Kidney epithelial cell (primary cell): ENCODE measurements at regions not wholly inside any gene's neighbourhood (a gene's known extent, or its start where the extent isn't known, plus 50 kb on each side); places are given as distances from the start of the nearest gene placed in this dataset.

Experiments
- DNase-seq: peaks from one replicate; pipeline ENCODE4 v3.0.0-alpha.2; 2010; ENCODE audit warnings: low read depth
- H3K27me3 ChIP-seq: 2 replicates; pipeline ENCODE4 v1.6.0; 2011; ENCODE audit warnings: low read length; ENCODE audit not compliant: control insufficient read depth, insufficient read depth
- H3K36me3 ChIP-seq: 2 replicates; pipeline ENCODE4 v1.5.1; 2011; ENCODE audit warnings: low read length; ENCODE audit not compliant: control insufficient read depth, insufficient read depth
- H3K4me3 ChIP-seq: 2 replicates; pipeline ENCODE4 v1.5.1; 2011; ENCODE audit warnings: low read depth, mild to moderate bottlenecking, control low read depth, low read length
- TF ChIP-seq, protein P1 (sequence below): IDR thresholded peaks from 2 replicates; pipeline ENCODE4 v1.5.1; 2011; ENCODE audit warnings: mild to moderate bottlenecking, moderate library complexity, low read length, control low read depth, inconsistent platforms; ENCODE audit not compliant: insufficient read depth, poor library complexity, severe bottlenecking

DNA sequence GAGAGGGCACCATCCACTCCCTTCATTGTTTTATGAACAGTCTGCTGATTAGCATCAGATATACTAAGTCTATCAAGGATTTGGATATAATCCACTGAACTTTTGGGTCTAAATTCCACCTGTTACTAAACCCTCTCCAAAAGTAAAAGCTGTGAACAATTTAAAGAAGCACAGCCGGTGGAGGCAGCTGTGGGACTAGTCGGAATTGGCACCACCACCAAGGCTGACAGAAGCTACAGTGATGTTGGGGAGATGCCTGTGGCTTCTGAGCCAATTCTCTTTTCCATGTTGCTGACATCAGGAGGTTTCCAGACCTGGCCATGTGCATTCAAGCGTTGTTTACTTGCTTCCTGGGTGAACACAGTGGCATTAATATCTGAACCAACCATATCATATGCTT, 679.0 kb upstream of the CA10 start:
- TF ChIP-seq, protein P1, sequence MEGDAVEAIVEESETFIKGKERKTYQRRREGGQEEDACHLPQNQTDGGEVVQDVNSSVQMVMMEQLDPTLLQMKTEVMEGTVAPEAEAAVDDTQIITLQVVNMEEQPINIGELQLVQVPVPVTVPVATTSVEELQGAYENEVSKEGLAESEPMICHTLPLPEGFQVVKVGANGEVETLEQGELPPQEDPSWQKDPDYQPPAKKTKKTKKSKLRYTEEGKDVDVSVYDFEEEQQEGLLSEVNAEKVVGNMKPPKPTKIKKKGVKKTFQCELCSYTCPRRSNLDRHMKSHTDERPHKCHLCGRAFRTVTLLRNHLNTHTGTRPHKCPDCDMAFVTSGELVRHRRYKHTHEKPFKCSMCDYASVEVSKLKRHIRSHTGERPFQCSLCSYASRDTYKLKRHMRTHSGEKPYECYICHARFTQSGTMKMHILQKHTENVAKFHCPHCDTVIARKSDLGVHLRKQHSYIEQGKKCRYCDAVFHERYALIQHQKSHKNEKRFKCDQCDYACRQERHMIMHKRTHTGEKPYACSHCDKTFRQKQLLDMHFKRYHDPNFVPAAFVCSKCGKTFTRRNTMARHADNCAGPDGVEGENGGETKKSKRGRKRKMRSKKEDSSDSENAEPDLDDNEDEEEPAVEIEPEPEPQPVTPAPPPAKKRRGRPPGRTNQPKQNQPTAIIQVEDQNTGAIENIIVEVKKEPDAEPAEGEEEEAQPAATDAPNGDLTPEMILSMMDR = no peak
- no peak overlapping the region for H3K4me3 ChIP-seq
- no peak for DNase-seq
- no peaks in the 10 kb centered on the region for H3K36me3 ChIP-seq
- no peaks in the 10 kb centered on the region for H3K27me3 ChIP-seq

DNA sequence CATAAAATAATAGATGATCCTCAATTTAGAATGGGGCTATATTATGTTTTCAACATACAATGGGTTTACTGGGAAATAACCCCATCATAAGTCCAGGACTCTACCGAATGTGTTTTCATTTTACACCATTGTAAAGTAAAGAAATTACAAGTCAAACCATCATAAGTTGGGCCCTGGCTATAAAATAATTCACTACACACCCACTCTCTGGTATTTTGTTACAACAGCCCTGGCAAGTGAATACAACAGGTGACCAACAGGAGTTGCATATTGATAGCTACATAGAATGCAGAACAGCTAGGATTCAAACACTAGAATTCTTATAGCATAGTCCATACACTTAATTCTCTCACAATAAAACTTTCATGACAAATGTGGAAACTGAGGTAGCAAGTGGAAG, 673.0 kb upstream of the CA10 start:
- Histone ChIP-seq H3K27me3 (no peaks in the 10 kb centered on the region), H3K4me3 (no peak overlapping the region)

DNA sequence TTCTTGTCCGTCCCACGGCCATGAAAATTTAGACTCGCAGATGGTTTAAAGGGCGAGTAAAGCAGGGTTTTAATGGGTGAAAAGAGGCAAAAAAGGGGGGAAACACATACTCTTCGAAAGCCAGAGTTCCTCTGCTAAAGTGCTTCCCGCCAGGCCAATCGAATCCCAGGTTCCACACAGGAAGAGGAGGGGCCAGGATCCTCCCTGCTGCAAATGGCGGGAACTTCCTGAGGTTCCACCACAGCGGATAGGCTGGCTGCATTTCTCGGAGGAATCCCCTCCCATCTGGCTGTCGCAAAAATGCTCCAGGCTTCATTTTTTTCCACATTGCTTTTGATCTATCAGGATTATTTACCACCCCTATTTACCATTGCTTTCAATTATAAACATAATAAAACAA, 670.1 kb upstream of the CA10 start:
- Histone ChIP-seq H3K36me3 (no peaks in the 10 kb centered on the region), H3K4me3 (no peak overlapping the region), H3K27me3 (no peaks in the 10 kb centered on the region)
- DNase-seq = no peak
- TF ChIP-seq, protein P1 = no peak

More for the DNA sequence above, 673.0 kb upstream of the CA10 start:
- H3K36me3 ChIP-seq = no peaks in the 10 kb centered on the region
- TF ChIP-seq, protein P1 = no peak
- no peak for DNase-seq

DNA sequence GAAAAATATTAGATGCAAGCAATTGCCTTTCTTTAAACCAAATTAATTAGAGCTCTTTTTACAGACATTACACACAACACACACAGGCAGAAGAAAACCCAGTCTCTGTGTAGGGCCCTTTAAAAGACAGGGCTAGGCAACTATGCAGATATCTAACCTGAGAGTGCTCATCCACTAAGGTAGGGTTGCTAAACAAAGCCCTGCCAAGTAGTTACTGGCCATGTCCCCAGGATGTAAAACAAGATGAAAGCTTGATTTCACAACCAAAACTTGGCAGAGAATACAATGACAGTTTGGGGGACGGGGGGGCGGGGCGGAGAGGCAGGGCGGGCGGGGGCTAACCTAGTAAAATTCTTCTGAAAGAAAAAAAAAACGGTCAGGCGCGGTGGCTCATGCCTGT, 669.0 kb upstream of the CA10 start:
- DNase-seq = no peak
- TF ChIP-seq, protein P1 = no peak
- Histone ChIP-seq H3K4me3 (no peak overlapping the region), H3K36me3 (no peaks in the 10 kb centered on the region), H3K27me3 (no peaks in the 10 kb centered on the region)

DNA sequence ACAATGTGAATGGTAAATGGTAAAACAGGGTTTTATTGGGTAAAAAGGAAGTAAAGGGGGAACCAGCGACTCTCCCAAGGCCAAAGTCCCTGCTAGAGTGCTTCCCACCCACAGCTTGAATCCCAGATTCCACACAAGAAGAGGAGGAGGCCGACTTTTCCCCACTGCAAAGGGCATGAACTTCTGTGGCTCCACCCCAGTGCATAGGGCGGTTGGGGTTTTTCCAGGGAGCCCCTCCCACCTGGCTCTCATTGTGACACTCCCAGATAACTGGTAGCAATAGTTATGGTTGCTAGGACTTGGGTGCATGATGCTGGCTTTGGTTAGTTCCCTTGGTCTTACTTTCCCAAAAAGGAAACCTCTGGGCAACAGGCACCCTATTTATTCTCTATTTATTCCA, 666.0 kb upstream of the CA10 start:
- no peak for DNase-seq

DNA sequence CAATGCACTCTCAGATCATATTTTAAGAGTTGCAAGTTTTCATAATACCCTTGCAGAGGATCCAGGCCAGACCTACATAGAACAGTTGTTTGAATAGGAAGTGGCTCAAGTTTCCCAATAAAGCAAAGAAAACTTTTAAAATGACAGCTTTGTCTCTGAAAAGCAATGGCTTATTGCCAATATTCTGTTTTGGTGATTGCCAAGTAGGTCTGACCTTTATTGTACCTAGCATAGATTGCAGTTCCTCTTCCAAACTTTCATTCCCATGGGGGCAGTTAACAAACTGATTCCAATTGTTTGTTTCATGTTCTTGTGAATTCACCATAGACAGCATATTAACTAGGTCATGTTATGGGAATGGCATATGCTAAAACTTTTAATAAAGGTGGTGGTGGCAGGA, 664.6 kb upstream of the CA10 start:
- Histone ChIP-seq H3K36me3 (no peaks in the 10 kb centered on the region), H3K4me3 (no peak overlapping the region), H3K27me3 (no peaks in the 10 kb centered on the region)
- no peak for DNase-seq
- TF ChIP-seq, protein P1 = no peak

More for the DNA sequence above, 666.0 kb upstream of the CA10 start:
- Histone ChIP-seq H3K36me3 (no peaks in the 10 kb centered on the region), H3K4me3 (no peak overlapping the region), H3K27me3 (no peaks in the 10 kb centered on the region)
- TF ChIP-seq, protein P1 = no peak
